Stomach (tissue), 8 donors: ENCODE measurements at regions not wholly inside any gene's neighbourhood (a gene's known extent, or its start where the extent isn't known, plus 50 kb on each side); places are given as distances from the start of the nearest gene placed in this dataset.
A peak's percentile ranks its signal among the peaks of the same experiment; 100 is the strongest.

Experiments used
- DNase-seq, 2 donors: peaks; one replicate each; pipeline versions ENCODE4 v3.0.0 to v3.0.0-alpha.2; 2013 to 2019
- H3K27ac ChIP-seq, 5 donors: fragments of 200-600 bp in 4 of 5; sonication (generic) in 4 of 5; one replicate each; pipeline ENCODE4 v1.5.1; 2013 to 2019; ENCODE audit warnings: mild to moderate bottlenecking in 1 of 5, moderate library complexity in 1 of 5
- H3K27me3 ChIP-seq, 3 donors: fragments of 200-600 bp; sonication (generic); one replicate each; pipeline ENCODE4 v1.5.1; 2017 to 2019; ENCODE audit warnings: mixed run types in 1 of 3
- H3K36me3 ChIP-seq, 4 donors: fragments of 200-600 bp; sonication (generic); 1 replicate in 3 of 4; 2 replicates in 1 of 4; pipeline ENCODE4 v1.5.1; 2016 to 2019
- H3K4me1 ChIP-seq, 4 donors: fragments of 200-600 bp; sonication (generic); one replicate each; pipeline ENCODE4 v1.5.1; 2016 to 2019
- H3K4me3 ChIP-seq, 4 donors: fragments of 200-600 bp; sonication (generic) in 3 of 4; one replicate each; pipeline ENCODE4 v1.5.1; 2016 to 2019; ENCODE audit warnings: mild to moderate bottlenecking in 1 of 4
- H3K9me3 ChIP-seq, 4 donors: fragments of 200-600 bp; sonication (generic); one replicate each; pipeline ENCODE4 v1.5.1; 2016 to 2019
- CTCF ChIP-seq, 7 experiments: fragments of 450-650 bp in 4 of 7; fragments of 200-600 bp in 3 of 7; sonication (generic) in 3 of 7; IDR thresholded peaks; one replicate each; pipeline ENCODE4 v1.5.1; 2016 to 2019; ENCODE audit warnings: antibody characterized with exemption in 7 of 7, control low read depth in 2 of 7, mild to moderate bottlenecking in 1 of 7
- EP300 ChIP-seq: sonication (generic); formaldehyde crosslinking; IDR thresholded peaks from one replicate; pipeline ENCODE4 v1.6.1; 2017; ENCODE audit warnings: antibody characterized with exemption
- POLR2A ChIP-seq, 4 donors: fragments of 450-650 bp; IDR thresholded peaks; one replicate each; pipeline ENCODE4 v1.6.1; 2016; ENCODE audit warnings: antibody characterized with exemption in 4 of 4, control low read depth in 2 of 4, mild to moderate bottlenecking in 1 of 4, moderate library complexity in 1 of 4
- POLR2AphosphoS5 ChIP-seq, 3 donors: sonication (generic); formaldehyde crosslinking; IDR thresholded peaks; one replicate each; pipeline ENCODE4 v1.6.1; 2016; ENCODE audit warnings: antibody characterized with exemption in 3 of 3
- WGBS, 5 donors: extraction: QIAGEN DNeasy Blood & Tissue Kit in 3 of 5; methylation state at CpG; one replicate each; pipeline versions ENCODE4 v1.1.5 to v1.1.7; 2013 to 2018; 5-methylcytosine and 5-hydroxymethylcytosine counted together
- intact Hi-C: fragments of 100-400 bp; cut with DNase I; formaldehyde crosslinking; loops from one replicate; pipeline ENCODE4 v1.15.1; 2023; ENCODE audit warnings: low total_unique reads
- donor health status: healthy with polysubstance abuse.
- donor health status: Bipolar disorder and iron deficiency.
- donor health status: healthy.

GRCh38 chr1:208538587-208538986 is 294.4 kb upstream of the PLXNA2 start:
- no peaks in the 10 kb centered on the region for H3K4me1 ChIP-seq
- TF ChIP-seq POLR2A (IDR thresholded peaks at IDR 0.05) (no peak), CTCF (IDR thresholded peaks at IDR 0.05) (no peak), POLR2AphosphoS5 (IDR thresholded peaks at IDR 0.05) (no peak), EP300 (no peak)
- WGBS, 5 donors: 76 to 91% (median 87%) methylated on average over 5 of the region's 5 CpGs
- H3K27me3 ChIP-seq: peaks cover 0 to 3% (median 2%) of the 10 kb centered on the region in 3 donors
- peak overlapping the region in 1 of 5 donors; percentile 56 for H3K27ac ChIP-seq
- intact Hi-C loops: no loop called here
- DNase-seq: no peak
- no peaks in the 10 kb centered on the region for H3K36me3 ChIP-seq
- no peak overlapping the region for H3K4me3 ChIP-seq
- H3K9me3 ChIP-seq: no peaks in the 10 kb centered on the region

GRCh38 chr1:208540724-208541123 is 296.5 kb upstream of the PLXNA2 start:
- intact Hi-C loops: no loop called here
- 88 to 93% (median 88%) methylated on average over 2 of the region's 2 CpGs for WGBS, 5 donors
- no peak for DNase-seq
- Histone ChIP-seq H3K9me3 (no peaks in the 10 kb centered on the region), H3K36me3 (no peaks in the 10 kb centered on the region), H3K4me1 (no peaks in the 10 kb centered on the region), H3K27me3 (peaks cover 0 to 2% (median 0%) of the 10 kb centered on the region in 3 donors), H3K27ac (no peak overlapping the region), H3K4me3 (no peak overlapping the region)
- TF ChIP-seq EP300 (no peak), POLR2AphosphoS5 (IDR thresholded peaks at IDR 0.05) (no peak), POLR2A (IDR thresholded peaks at IDR 0.05) (no peak)

- no peak for TF ChIP-seq POLR2A (IDR thresholded peaks at IDR 0.05)
- no peak for TF ChIP-seq POLR2AphosphoS5 (IDR thresholded peaks at IDR 0.05)
- TF ChIP-seq CTCF (IDR thresholded peaks at IDR 0.05): no peak
- TF ChIP-seq EP300: no peak
- Histone ChIP-seq H3K27ac (no peak overlapping the region), H3K27me3 (peaks cover 0 to 2% (median 0%) of the 10 kb centered on the region in 3 donors), H3K4me3 (no peak overlapping the region), H3K9me3 (no peaks in the 10 kb centered on the region), H3K4me1 (no peaks in the 10 kb centered on the region), H3K36me3 (no peaks in the 10 kb centered on the region)
- DNase-seq: no peak
- intact Hi-C loops: no loop called here
- WGBS, 5 donors: 81 to 90% (median 87%) methylated on average over 4 of the region's 4 CpGs
Observed at GRCh38 chr1:208541225-208541855, 297.2 kb upstream of the PLXNA2 start.

GRCh38 chr1:208542309-208542708 is 298.1 kb upstream of the PLXNA2 start:
- H3K4me3 ChIP-seq: no peak overlapping the region
- WGBS, 5 donors: 85 to 95% (median 90%) methylated on average over 3 of the region's 3 CpGs
- H3K4me1 ChIP-seq: no peaks in the 10 kb centered on the region
- no peaks in the 10 kb centered on the region for H3K36me3 ChIP-seq
- no peak for DNase-seq
- no peaks in the 10 kb centered on the region for H3K27me3 ChIP-seq
- H3K9me3 ChIP-seq: no peaks in the 10 kb centered on the region
- intact Hi-C loops: no loop called here
- no peak for TF ChIP-seq POLR2AphosphoS5 (IDR thresholded peaks at IDR 0.05)
- no peak for TF ChIP-seq POLR2A (IDR thresholded peaks at IDR 0.05)
- no peak for TF ChIP-seq CTCF (IDR thresholded peaks at IDR 0.05)
- TF ChIP-seq EP300: no peak
- no peak overlapping the region for H3K27ac ChIP-seq

GRCh38 chr1:208544053-208544452 is 299.9 kb upstream of the PLXNA2 start:
- 82 to 91% (median 84%) methylated on average over 2 of the region's 2 CpGs for WGBS, 5 donors
- no peak for DNase-seq
- no peak for TF ChIP-seq CTCF (IDR thresholded peaks at IDR 0.05)
- no peak for TF ChIP-seq EP300
- no peak for TF ChIP-seq POLR2AphosphoS5 (IDR thresholded peaks at IDR 0.05)
- no peak for TF ChIP-seq POLR2A (IDR thresholded peaks at IDR 0.05)
- Histone ChIP-seq H3K36me3 (no peaks in the 10 kb centered on the region), H3K9me3 (no peaks in the 10 kb centered on the region), H3K27me3 (no peaks in the 10 kb centered on the region), H3K27ac (no peak overlapping the region), H3K4me3 (no peak overlapping the region), H3K4me1 (no peaks in the 10 kb centered on the region)
- intact Hi-C loops: no loop called here
